ENCODE measurements at regions not wholly inside any gene's neighbourhood (a gene's known extent, or its start where the extent isn't known, plus 50 kb on each side); places are given as distances from the start of the nearest gene placed in this dataset.
A peak's percentile ranks its signal among the peaks of the same experiment; 100 is the strongest.

DNA sequence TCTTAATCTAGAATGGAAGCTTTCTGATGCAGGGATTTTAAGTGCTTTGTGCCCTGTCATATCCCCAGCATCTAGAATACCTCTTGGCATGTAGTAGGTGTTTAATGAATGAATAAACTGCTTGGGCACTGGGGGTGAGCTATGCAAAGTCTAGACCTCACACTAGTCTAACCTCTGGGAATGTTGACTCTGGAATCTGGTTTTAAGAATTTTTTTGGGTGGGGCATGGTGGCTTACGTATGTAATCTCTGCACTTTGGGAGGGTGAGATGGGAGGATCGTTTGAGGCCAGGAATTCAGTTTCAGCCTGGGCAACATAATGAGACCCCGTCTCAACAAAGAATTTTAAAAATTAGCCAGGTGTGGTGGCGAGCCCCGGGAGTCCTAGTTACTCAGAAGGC lies 146.3 kb upstream of the RGMA start:
- Mint-ChIP-seq H3K9me3 (peaks cover 27% of the 10 kb centered on the region), H3K36me3 (ENCODE audit: low read depth) (peaks cover 11% of the 10 kb centered on the region), H3K27me3 (ENCODE audit: insufficient read depth) (peaks cover 7% of the 10 kb centered on the region), H3K27ac (peak overlapping the region; percentile 59), H3K4me3 (peak overlapping the region; percentile 61), H3K4me1 (peaks cover 59% of the 10 kb centered on the region)
- DNase-seq, result no peak
- Histone ChIP-seq H3K27me3 (ENCODE audit: control insufficient read depth, insufficient read depth, low read length, poor library complexity, severe bottlenecking) (no peaks in the 10 kb centered on the region), H3K9ac (ENCODE audit: extremely low read depth, low read length, poor library complexity, severe bottlenecking) (no peak overlapping the region), H3K4me1 (ENCODE audit: control insufficient read depth, insufficient read depth, low read length) (peaks cover 9% of the 10 kb centered on the region), H3K27ac (ENCODE audit: low read depth, low read length) (no peak overlapping the region), H3K9me3 (ENCODE audit: control insufficient read depth, low read length) (peaks cover 22% of the 10 kb centered on the region), H3K36me3 (ENCODE audit: control insufficient read depth, insufficient read depth, low read length) (peaks cover 30% of the 10 kb centered on the region), H3K4me3 (ENCODE audit: low read length) (peak overlapping the region; percentile 87)
- WGBS, 2 experiments (ENCODE audit: insufficient coverage in 1 of 2, insufficient read length in 1 of 2), result 81 to 100% methylated on average over 4 to 5 of the region's 5 CpGs
- TF ChIP-seq, protein P1, sequence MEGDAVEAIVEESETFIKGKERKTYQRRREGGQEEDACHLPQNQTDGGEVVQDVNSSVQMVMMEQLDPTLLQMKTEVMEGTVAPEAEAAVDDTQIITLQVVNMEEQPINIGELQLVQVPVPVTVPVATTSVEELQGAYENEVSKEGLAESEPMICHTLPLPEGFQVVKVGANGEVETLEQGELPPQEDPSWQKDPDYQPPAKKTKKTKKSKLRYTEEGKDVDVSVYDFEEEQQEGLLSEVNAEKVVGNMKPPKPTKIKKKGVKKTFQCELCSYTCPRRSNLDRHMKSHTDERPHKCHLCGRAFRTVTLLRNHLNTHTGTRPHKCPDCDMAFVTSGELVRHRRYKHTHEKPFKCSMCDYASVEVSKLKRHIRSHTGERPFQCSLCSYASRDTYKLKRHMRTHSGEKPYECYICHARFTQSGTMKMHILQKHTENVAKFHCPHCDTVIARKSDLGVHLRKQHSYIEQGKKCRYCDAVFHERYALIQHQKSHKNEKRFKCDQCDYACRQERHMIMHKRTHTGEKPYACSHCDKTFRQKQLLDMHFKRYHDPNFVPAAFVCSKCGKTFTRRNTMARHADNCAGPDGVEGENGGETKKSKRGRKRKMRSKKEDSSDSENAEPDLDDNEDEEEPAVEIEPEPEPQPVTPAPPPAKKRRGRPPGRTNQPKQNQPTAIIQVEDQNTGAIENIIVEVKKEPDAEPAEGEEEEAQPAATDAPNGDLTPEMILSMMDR (conservative IDR thresholded peaks at IDR 0.05), result no peak

DNA sequence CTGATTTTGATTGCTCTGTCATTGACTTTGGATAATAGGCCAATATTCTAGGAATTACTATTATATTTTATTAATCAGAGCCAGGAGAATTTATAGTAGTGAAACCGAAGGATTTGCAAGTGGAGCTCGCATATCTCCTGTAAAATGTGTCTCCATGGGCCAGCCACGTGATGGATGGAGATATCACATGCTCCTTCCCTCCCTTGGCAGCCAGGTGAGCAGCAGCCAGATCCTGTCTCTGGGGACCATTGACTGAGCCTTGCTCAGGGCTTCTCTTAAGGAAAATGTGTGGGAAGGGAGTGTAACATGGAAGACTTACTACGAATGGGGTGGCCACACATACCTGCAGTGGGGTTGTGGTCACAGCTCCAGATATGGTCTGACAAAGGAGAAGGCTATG lies 144.7 kb upstream of the RGMA start:
- Histone ChIP-seq H3K4me3 (ENCODE audit: low read length) (peak overlapping the region; percentile 87), H3K36me3 (ENCODE audit: control insufficient read depth, insufficient read depth, low read length) (peaks cover 37% of the 10 kb centered on the region), H3K9me3 (ENCODE audit: control insufficient read depth, low read length) (peaks cover 34% of the 10 kb centered on the region), H3K9ac (ENCODE audit: extremely low read depth, low read length, poor library complexity, severe bottlenecking) (peak overlapping the region; percentile 81), H3K27me3 (ENCODE audit: control insufficient read depth, insufficient read depth, low read length, poor library complexity, severe bottlenecking) (no peaks in the 10 kb centered on the region), H3K27ac (ENCODE audit: low read depth, low read length) (no peak overlapping the region), H3K4me1 (ENCODE audit: control insufficient read depth, insufficient read depth, low read length) (peaks cover 6% of the 10 kb centered on the region)
- Mint-ChIP-seq H3K4me3 (peak overlapping the region; percentile 61), H3K9me3 (peaks cover 34% of the 10 kb centered on the region), H3K4me1 (peaks cover 47% of the 10 kb centered on the region), H3K36me3 (ENCODE audit: low read depth) (peaks cover 16% of the 10 kb centered on the region), H3K27me3 (ENCODE audit: insufficient read depth) (peaks cover 2% of the 10 kb centered on the region), H3K27ac (no peak overlapping the region)
- 85 to 96% methylated on average over 3 to 4 of the region's 4 CpGs for WGBS, 2 experiments (ENCODE audit: insufficient coverage in 1 of 2, insufficient read length in 1 of 2)
- TF ChIP-seq, protein P1 (conservative IDR thresholded peaks at IDR 0.05), result no peak
- DNase-seq, result no peak

DNA sequence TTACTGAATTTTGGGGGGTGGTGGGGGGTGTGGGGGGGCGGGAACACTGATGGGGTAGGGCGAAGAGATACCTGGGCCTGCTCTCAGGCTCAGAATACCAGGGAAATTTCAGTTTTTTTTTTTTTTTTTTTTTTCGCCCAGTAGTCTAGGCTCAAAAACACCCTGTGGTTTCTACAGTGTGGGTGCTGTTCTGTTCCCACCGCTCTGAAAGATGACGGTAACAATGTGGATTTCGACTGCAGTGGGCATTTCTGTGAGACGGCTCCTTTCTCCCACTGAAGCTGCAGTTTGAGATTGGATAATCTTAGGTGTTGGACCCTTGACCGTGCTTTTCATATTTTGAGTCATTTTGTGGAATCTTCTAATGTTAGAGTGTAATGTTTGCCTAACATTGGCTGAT lies 143.8 kb upstream of the RGMA start:
- Histone ChIP-seq H3K27me3 (ENCODE audit: control insufficient read depth, insufficient read depth, low read length, poor library complexity, severe bottlenecking) (no peaks in the 10 kb centered on the region), H3K36me3 (ENCODE audit: control insufficient read depth, insufficient read depth, low read length) (peaks cover 40% of the 10 kb centered on the region), H3K9ac (ENCODE audit: extremely low read depth, low read length, poor library complexity, severe bottlenecking) (peak overlapping the region; percentile 81), H3K4me3 (ENCODE audit: low read length) (peak overlapping the region; percentile 87), H3K9me3 (ENCODE audit: control insufficient read depth, low read length) (peaks cover 27% of the 10 kb centered on the region), H3K4me1 (ENCODE audit: control insufficient read depth, insufficient read depth, low read length) (peaks cover 6% of the 10 kb centered on the region), H3K27ac (ENCODE audit: low read depth, low read length) (no peak overlapping the region)
- no peak overlapping the region for H3K27ac Mint-ChIP-seq
- peaks cover 2% of the 10 kb centered on the region for H3K27me3 Mint-ChIP-seq (ENCODE audit: insufficient read depth)
- H3K4me1 Mint-ChIP-seq, result peaks cover 43% of the 10 kb centered on the region
- peaks cover 18% of the 10 kb centered on the region for H3K36me3 Mint-ChIP-seq (ENCODE audit: low read depth)
- peaks cover 28% of the 10 kb centered on the region for H3K9me3 Mint-ChIP-seq
- 82 to 84% methylated on average over 3 to 6 of the region's 8 CpGs for WGBS, 2 experiments (ENCODE audit: insufficient coverage in 1 of 2, insufficient read length in 1 of 2)
- DNase-seq, result no peak
- TF ChIP-seq, protein P1 (conservative IDR thresholded peaks at IDR 0.05), result no peak
- H3K4me3 Mint-ChIP-seq, result peak overlapping the region; percentile 61

Data from endodermal cell (in vitro differentiated cells).